GM18858 (cell line): ENCODE measurements at regions not wholly inside any gene's neighbourhood (a gene's known extent, or its start where the extent isn't known, plus 50 kb on each side); places are given as distances from the start of the nearest gene placed in this dataset.
"Not testable (repeated sequence)": the region's sequence is repeated elsewhere in the genome, so short reads cannot be mapped to it uniquely, and the experiment has no call there.

Source experiments
- ATAC-seq: cut with Tn5 transposase; IDR thresholded peaks from one replicate; pipeline ENCODE4 v1.9.1; 2021; ENCODE audit not compliant: unreplicated experiment

- no peak for ATAC-seq
Measured at GRCh38 chr1:234961456-234962339, 166.9 kb downstream of the TOMM20 start.

GRCh38 chr1:234960722-234961455 lies 167.7 kb downstream of the TOMM20 start:
- ATAC-seq: no peak

GRCh38 chr1:234958706-234959657 lies 169.7 kb downstream of the TOMM20 start:
- no peak for ATAC-seq

- ATAC-seq: no peak
Measured at GRCh38 chr1:234958066-234958705, 170.5 kb downstream of the TOMM20 start.

- ATAC-seq: no peak
Measured at GRCh38 chr1:234957330-234958065, 171.1 kb downstream of the TOMM20 start.

GRCh38 chr1:234956821-234957329 lies 171.8 kb downstream of the TOMM20 start:
- ATAC-seq: no peak

- ATAC-seq: no peak
Measured at GRCh38 chr1:234955107-234955731, 173.4 kb downstream of the TOMM20 start.

GRCh38 chr1:234954613-234955012 lies 174.0 kb downstream of the TOMM20 start:
- ATAC-seq: no peak

GRCh38 chr1:234953655-234954405 lies 174.8 kb downstream of the TOMM20 start:
- ATAC-seq: no peak

- ATAC-seq: no peak
Measured at GRCh38 chr1:234950598-234950997, 178.0 kb downstream of the TOMM20 start.

GRCh38 chr1:234949528-234949927 lies 179.1 kb downstream of the TOMM20 start:
- ATAC-seq: not testable (repeated sequence)

- no peak for ATAC-seq
Measured at GRCh38 chr1:234944439-234945344, 183.9 kb downstream of the TOMM20 start.

- no peak for ATAC-seq
Measured at GRCh38 chr1:234943836-234944402, 184.7 kb downstream of the TOMM20 start.

- no peak for ATAC-seq
Measured at GRCh38 chr1:234942879-234943506, 185.6 kb downstream of the TOMM20 start.

GRCh38 chr1:234942012-234942332 lies 186.7 kb downstream of the TOMM20 start:
- no peak for ATAC-seq

- ATAC-seq: no peak
Measured at GRCh38 chr1:234941321-234942011, 187.2 kb downstream of the TOMM20 start.
